GM12872 (cell line): ENCODE measurements at regions not wholly inside any gene's neighbourhood (a gene's known extent, or its start where the extent isn't known, plus 50 kb on each side); places are given as distances from the start of the nearest gene placed in this dataset.

Source experiments
- TF ChIP-seq, protein P1 (sequence below): IDR thresholded peaks from 3 replicates; pipeline ENCODE4 v1.5.1; 2011; ENCODE audit warnings: low read depth, mild to moderate bottlenecking, low read length, moderate library complexity; ENCODE audit not compliant: insufficient read depth

DNA sequence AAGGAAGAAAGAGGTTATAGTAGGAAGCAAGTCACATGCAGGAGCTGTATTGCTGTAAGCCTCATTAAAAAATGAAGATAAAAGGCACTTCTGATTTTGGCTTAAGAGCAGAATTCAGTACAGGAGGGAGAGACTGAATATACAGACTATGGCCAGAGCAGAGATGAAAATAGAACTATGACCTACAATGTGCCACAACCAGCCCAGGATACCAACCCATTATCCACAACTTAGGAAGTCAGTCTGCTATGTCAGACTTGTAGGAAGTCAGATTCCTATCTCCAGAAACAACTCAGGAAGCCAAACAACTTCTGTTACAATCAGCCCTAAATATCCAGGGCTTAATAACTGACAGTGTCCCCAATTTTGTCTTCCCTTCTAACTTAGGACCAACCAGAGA is 156.2 kb upstream of the ANKH start:
- TF ChIP-seq, protein P1, sequence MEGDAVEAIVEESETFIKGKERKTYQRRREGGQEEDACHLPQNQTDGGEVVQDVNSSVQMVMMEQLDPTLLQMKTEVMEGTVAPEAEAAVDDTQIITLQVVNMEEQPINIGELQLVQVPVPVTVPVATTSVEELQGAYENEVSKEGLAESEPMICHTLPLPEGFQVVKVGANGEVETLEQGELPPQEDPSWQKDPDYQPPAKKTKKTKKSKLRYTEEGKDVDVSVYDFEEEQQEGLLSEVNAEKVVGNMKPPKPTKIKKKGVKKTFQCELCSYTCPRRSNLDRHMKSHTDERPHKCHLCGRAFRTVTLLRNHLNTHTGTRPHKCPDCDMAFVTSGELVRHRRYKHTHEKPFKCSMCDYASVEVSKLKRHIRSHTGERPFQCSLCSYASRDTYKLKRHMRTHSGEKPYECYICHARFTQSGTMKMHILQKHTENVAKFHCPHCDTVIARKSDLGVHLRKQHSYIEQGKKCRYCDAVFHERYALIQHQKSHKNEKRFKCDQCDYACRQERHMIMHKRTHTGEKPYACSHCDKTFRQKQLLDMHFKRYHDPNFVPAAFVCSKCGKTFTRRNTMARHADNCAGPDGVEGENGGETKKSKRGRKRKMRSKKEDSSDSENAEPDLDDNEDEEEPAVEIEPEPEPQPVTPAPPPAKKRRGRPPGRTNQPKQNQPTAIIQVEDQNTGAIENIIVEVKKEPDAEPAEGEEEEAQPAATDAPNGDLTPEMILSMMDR: no peak

DNA sequence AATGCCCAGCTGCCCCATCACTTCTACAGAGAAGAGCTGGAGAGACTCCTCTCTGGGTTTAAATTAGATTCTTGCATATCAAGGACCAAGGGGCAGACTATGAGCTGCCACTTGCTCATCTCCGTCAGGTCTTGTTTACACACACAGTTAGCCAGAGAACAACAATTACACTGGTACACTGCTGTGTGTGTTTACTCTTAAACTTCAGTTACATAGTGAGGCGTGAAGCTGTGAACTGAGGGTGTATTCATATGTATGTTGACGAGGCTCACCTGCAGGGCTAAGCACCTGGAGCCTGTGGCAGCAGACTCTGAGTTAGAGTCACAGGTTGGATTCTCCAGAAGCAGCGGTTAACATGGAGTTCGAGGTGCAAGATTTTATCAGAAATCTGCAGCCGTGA is 155.4 kb upstream of the ANKH start:
- TF ChIP-seq, protein P1: no peak

DNA sequence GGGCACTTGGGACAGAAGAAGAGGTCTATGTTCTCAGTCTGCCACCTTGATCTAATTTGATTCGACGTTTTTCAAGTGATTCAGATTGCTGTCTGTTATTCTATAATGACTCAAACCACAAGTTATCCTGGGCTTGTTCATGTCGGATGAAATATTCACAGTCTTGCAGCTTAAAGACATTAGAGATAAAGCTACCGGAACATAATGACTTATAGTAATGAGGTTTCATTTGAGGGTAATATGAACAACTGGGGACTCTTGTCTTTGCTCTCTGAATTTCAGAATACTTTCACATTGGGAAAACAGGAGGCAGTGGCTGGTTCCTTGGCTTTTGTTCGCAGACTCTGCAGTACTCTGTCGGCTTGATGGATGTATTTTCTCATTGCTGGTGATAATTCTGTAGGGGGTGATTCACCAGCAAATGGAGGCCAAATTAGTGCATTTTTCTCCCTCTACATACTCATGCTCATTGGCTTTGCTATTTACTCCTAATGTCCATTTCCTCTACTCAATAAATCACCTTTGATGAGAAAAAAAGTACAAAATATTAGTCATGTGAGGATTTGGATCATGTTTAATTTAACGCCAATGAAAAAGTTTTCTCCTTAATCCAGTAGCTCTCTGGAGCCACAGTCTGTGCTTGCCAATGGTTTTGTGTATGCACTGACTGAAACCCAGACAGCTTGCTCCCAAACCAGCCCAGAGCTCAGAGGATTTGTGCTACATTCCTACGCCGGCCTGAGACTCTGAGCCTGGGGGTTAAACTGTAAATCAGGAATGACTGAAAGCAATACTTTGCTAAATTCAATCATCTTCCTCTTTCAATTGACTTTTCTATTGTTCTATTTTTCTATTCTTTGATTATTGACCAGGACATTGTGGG is 154.7 kb upstream of the ANKH start:
- TF ChIP-seq, protein P1: no peak

DNA sequence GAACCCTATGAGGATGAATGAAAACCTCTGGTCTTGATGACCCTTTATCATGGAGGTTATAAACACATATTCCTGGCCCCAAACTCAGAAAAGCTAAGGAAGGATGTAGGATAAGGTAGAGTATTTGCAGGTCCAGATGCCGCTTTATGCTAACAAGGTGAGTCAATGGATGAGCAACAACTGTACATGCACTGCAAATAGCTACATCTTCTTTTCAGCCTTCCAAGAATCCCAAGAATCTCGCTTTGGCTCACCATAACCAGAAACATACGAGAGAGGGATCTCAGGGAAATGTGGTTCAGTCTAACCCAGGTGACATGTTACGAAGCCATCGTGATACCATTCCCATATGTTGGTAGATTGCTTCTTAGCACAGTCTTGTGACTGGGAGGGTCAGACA is 152.3 kb upstream of the ANKH start:
- TF ChIP-seq, protein P1: no peak

DNA sequence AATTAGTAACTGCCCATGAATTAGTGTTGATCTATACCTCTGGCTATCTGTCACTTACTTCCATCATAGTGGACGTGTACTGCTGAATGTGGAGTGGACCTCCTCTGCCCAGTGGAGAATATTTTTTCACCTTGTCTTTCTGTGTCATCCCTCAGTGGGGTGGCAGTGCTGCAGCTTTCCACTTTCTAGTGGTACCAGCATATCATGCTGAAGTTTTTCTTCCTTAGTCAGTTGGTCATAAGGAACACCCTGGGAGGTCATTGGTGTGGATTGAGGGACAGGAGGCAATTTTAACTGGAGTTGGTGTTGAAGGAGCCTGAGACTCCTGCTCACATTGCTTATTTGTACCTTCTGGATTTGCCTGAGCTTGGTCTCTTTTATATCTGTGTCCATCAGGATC is 151.7 kb upstream of the ANKH start:
- TF ChIP-seq, protein P1: no peak

DNA sequence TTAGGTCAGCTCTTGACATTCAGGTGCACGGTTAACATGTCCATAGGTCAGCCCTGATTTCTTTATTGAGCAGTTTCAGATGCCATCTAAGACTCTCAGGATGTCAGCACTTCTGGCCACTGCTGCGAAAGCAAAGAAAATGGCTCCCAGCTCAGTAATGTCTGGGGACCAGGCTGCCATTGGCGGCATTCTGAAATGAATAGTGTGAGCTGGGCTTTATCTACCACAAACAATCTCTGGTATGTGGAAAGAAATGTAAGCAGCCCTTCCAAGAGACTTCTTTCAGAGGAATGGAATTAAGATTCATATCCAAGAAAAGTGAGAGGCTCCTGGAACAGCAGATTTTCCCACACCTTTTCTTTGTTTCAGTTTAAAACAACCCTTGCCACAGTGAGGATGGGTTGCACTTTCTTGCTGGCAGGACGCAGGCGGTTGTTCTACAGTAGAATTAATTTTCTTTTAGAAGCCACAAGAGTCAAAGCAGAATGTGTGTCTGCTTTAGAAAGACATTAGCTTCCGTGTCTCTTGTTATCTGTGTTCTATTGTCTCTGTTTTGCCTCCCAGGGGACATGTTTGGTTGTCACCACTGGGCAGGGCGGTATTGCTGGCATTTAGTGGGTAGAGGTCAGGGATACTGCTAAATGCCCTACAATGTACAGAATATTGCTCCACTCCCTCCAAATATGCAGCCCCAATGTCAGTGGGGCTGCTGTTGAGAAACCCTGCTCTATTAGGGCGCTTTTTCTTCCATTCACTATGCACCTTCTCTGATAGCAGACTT is 149.9 kb upstream of the ANKH start:
- TF ChIP-seq, protein P1: no peak

DNA sequence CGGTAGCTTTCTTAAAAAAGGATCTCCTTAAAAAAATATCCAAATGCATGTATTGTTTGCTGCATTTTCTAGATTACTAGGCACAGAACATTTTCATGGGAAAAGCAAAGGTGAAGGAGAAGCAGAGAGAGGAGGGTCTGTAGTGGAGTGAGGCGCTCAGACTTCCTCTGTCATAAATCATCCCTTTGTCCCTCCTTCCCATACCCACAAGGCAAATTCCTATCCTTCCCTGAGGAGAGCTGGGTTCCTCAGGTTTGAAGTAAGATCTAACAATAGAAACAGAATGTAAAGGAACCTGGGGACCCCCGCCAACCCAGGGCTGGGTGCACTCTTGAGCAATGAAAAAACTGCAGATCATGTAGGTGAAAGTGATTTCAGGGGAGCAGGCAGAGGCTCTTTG is 149.2 kb upstream of the ANKH start:
- TF ChIP-seq, protein P1: no peak
